ENCODE measurements at regions not wholly inside any gene's neighbourhood (a gene's known extent, or its start where the extent isn't known, plus 50 kb on each side); places are given as distances from the start of the nearest gene placed in this dataset.

MicroRNAs encoded in the stretch of these regions (microRNA counts, 767-probe panel; counts per million panel counts)
- microRNA hsa-miR-587, result 0 to 152 counts per million in 2 donors

Small RNA genes lying in the stretch of these regions (microRNA-seq; reads per million reads assigned to microRNA genes)
- 0 reads per million in 2 donors for gene MIR587 (ENCODE audit: borderline number of aligned reads in 2 of 2, borderline replicate concordance in 1 of 2)

Small RNA genes lying in the stretch of these regions (small RNA-seq; reads per million reads assigned to genes)
- gene MIR587, result 0 reads per million in 2 donors
- 0 reads per million in 2 donors for gene RNU6-117P

All from testis (tissue), 2 donors.